SK-N-MC (cell line): ENCODE measurements at regions not wholly inside any gene's neighbourhood (a gene's known extent, or its start where the extent isn't known, plus 50 kb on each side); places are given as distances from the start of the nearest gene placed in this dataset.

Experiments used
- DNase-seq: peaks from one replicate; pipeline ENCODE4 v3.0.0-alpha.2; 2011; ENCODE audit warnings: low read depth, low spot score
- H3K27ac ChIP-seq: fragments of 200-600 bp; sonication (generic); 2 replicates; pipeline ENCODE4 v1.5.1; 2016; ENCODE audit warnings: mixed run types
- H3K36me3 ChIP-seq: fragments of 200-600 bp; sonication (generic); 2 replicates; pipeline ENCODE4 v1.6.1; 2017; ENCODE audit warnings: antibody characterized with exemption, low read length, mixed read lengths; ENCODE audit not compliant: insufficient read depth
- H3K4me3 ChIP-seq: fragments of 200-600 bp; sonication (generic); 2 replicates; pipeline ENCODE4 v1.5.1; 2016
- H3K9ac ChIP-seq: fragments of 200-600 bp; sonication (generic); 2 replicates; pipeline ENCODE4 v1.8.0; 2017; ENCODE audit warnings: mixed run types, mixed read lengths; ENCODE audit not compliant: insufficient read length
- H3K9me3 ChIP-seq: fragments of 200-600 bp; sonication (generic); 2 replicates; pipeline ENCODE4 v1.6.1; 2017; ENCODE audit warnings: low read depth, mild to moderate bottlenecking, antibody characterized with exemption, low read length, moderate library complexity, mixed read lengths
- EZH2 ChIP-seq: fragments of 200-600 bp; sonication (generic); IDR thresholded peaks from one replicate; pipeline ENCODE4 v1.6.1; 2017; ENCODE audit warnings: antibody characterized with exemption
- FOXP2 ChIP-seq: optimal IDR thresholded peaks from 2 replicates; pipeline ENCODE3; 2011; ENCODE audit warnings: mild to moderate bottlenecking, moderate library complexity; ENCODE audit not compliant: insufficient read depth; ENCODE audit errors: extremely low read length, control extremely low read depth
- POLR2AphosphoS5 ChIP-seq: IDR thresholded peaks from 2 replicates; pipeline ENCODE4 v1.6.1; 2012; ENCODE audit warnings: mild to moderate bottlenecking, low read depth, low read length, borderline replicate concordance

- Histone ChIP-seq H3K4me3 (no peak overlapping the region), H3K27ac (no peak overlapping the region), H3K36me3 (no peaks in the 10 kb centered on the region), H3K9ac (no peak overlapping the region), H3K9me3 (no peaks in the 10 kb centered on the region)
- TF ChIP-seq EZH2: no peak
- TF ChIP-seq POLR2AphosphoS5: no peak
- no peak for TF ChIP-seq FOXP2
- DNase-seq: no peak
These were observed 182.5 kb downstream of the CSNK2A3 start for GRCh38 chr11:11170352-11171084.

GRCh38 chr11:11169715-11170351 lies 183.2 kb downstream of the CSNK2A3 start:
- no peaks in the 10 kb centered on the region for H3K9me3 ChIP-seq
- no peak overlapping the region for H3K27ac ChIP-seq
- H3K36me3 ChIP-seq: no peaks in the 10 kb centered on the region
- no peak for TF ChIP-seq EZH2
- TF ChIP-seq FOXP2: no peak
- TF ChIP-seq POLR2AphosphoS5: no peak
- DNase-seq: no peak
- no peak overlapping the region for H3K4me3 ChIP-seq
- H3K9ac ChIP-seq: no peak overlapping the region

GRCh38 chr11:11167806-11168205 lies 185.2 kb downstream of the CSNK2A3 start:
- H3K4me3 ChIP-seq: no peak overlapping the region
- no peaks in the 10 kb centered on the region for H3K9me3 ChIP-seq
- no peak overlapping the region for H3K9ac ChIP-seq
- TF ChIP-seq EZH2 (no peak), POLR2AphosphoS5 (no peak), FOXP2 (no peak)
- DNase-seq: no peak
- no peak overlapping the region for H3K27ac ChIP-seq
- H3K36me3 ChIP-seq: no peaks in the 10 kb centered on the region

GRCh38 chr11:11164334-11164690 lies 188.7 kb downstream of the CSNK2A3 start:
- Histone ChIP-seq H3K9ac (no peak overlapping the region), H3K4me3 (no peak overlapping the region), H3K36me3 (no peaks in the 10 kb centered on the region), H3K9me3 (no peaks in the 10 kb centered on the region), H3K27ac (no peak overlapping the region)
- TF ChIP-seq FOXP2: no peak
- no peak for TF ChIP-seq POLR2AphosphoS5
- TF ChIP-seq EZH2: no peak
- DNase-seq: no peak

GRCh38 chr11:11163669-11164333 lies 189.2 kb downstream of the CSNK2A3 start:
- TF ChIP-seq FOXP2 (no peak), EZH2 (no peak), POLR2AphosphoS5 (no peak)
- Histone ChIP-seq H3K36me3 (no peaks in the 10 kb centered on the region), H3K9me3 (no peaks in the 10 kb centered on the region), H3K9ac (no peak overlapping the region), H3K4me3 (no peak overlapping the region), H3K27ac (no peak overlapping the region)
- DNase-seq: no peak

GRCh38 chr11:11163236-11163635 lies 189.8 kb downstream of the CSNK2A3 start:
- Histone ChIP-seq H3K36me3 (no peaks in the 10 kb centered on the region), H3K9ac (no peak overlapping the region), H3K9me3 (no peaks in the 10 kb centered on the region), H3K27ac (no peak overlapping the region), H3K4me3 (no peak overlapping the region)
- no peak for DNase-seq
- TF ChIP-seq FOXP2 (no peak), POLR2AphosphoS5 (no peak), EZH2 (no peak)

- DNase-seq: no peak
- no peak overlapping the region for H3K27ac ChIP-seq
- TF ChIP-seq EZH2 (no peak), POLR2AphosphoS5 (no peak), FOXP2 (no peak)
- H3K9me3 ChIP-seq: no peaks in the 10 kb centered on the region
- H3K9ac ChIP-seq: no peak overlapping the region
- H3K4me3 ChIP-seq: no peak overlapping the region
- H3K36me3 ChIP-seq: no peaks in the 10 kb centered on the region
These were observed 195.9 kb downstream of the CSNK2A3 start for GRCh38 chr11:11157185-11157584.

- no peak for DNase-seq
- Histone ChIP-seq H3K9me3 (no peaks in the 10 kb centered on the region), H3K4me3 (no peak overlapping the region), H3K9ac (no peak overlapping the region), H3K27ac (no peak overlapping the region), H3K36me3 (no peaks in the 10 kb centered on the region)
- TF ChIP-seq EZH2 (no peak), FOXP2 (no peak), POLR2AphosphoS5 (no peak)
These were observed 196.9 kb downstream of the CSNK2A3 start for GRCh38 chr11:11155962-11156815.
